ENCODE measurements at regions not wholly inside any gene's neighbourhood (a gene's known extent, or its start where the extent isn't known, plus 50 kb on each side); places are given as distances from the start of the nearest gene placed in this dataset.

DNA sequence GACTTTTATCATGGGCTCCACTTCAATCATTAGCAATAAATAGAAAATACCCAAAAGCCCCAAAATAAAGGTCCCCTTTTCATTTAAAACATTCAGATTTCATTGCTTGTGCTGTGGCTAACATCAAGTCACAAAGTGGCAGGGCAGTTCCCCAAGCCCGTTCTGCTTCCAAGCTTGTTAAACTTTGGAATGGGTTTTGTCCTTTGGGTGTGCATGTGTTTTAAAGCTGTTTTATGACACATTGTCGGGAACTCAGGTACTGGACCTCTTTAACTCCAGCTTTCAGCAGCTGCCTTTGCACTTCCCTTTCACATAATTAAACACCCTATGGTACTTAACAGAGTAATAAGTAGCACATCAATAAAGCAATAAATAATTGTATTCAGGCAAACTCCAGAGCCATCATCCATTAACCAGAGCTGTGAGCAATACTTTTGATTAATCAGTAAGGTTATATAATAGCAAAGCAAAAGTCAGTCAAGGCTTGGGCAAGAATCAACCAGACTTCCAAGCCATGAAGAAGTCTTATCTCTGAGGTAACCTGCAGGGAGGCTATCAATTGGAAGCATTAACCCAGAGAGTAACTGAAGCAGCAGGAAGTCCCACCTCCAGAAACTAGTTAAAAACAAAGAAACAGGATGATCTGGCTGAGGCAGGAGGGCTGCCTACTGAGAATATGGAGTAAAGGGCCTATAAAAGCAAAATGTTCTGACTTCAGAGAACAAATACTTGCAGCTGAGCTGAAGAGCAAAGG lies 56.1 kb upstream of the ARID5B start:
- Mint-ChIP-seq H3K36me3 (ENCODE audit: low read depth) (no peaks in the 10 kb centered on the region), H3K27me3 (no peaks in the 10 kb centered on the region), H3K4me1 (peaks cover 10% of the 10 kb centered on the region), H3K9me3 (no peaks in the 10 kb centered on the region), H3K4me3 (no peak overlapping the region), H3K27ac (no peak overlapping the region)
- POLR2A ChIA-PET: interaction anchor here (0.5 kb wide), 1 partner anchor 105 kb away, joined by 3 read pairs; no protein-coding TSS in a partner anchor
- DNase-seq: no peak
- CTCF ChIA-PET: interaction anchor here (0.6 to 1.7 kb wide), 2 partner anchors 95 to 218 kb away, joined by 3 read pairs; no protein-coding TSS in a partner anchor

DNA sequence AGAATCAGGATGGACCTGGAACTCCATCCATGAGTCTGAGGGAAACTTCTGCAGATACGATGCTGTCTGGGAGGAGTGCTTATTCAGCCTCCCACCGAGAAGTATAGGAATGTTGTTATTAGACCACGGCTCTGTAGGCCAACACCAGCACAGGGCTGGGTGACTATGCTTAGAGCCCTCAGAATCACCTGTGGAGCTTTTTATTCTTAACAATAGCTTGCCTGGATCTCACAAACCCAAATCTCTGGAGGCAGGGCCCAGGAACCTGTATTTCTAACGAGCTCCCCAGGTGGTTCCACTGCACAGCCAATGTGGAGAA lies 55.6 kb upstream of the ARID5B start:
- Mint-ChIP-seq H3K4me1 (peaks cover 11% of the 10 kb centered on the region), H3K4me3 (no peak overlapping the region), H3K27ac (no peak overlapping the region), H3K27me3 (no peaks in the 10 kb centered on the region), H3K9me3 (no peaks in the 10 kb centered on the region), H3K36me3 (ENCODE audit: low read depth) (no peaks in the 10 kb centered on the region)
- CTCF ChIA-PET: interaction anchor here (0.6 to 1.7 kb wide), 2 partner anchors 95 to 218 kb away, joined by 3 read pairs; no protein-coding TSS in a partner anchor
- POLR2A ChIA-PET: no interaction called here
- DNase-seq: no peak

DNA sequence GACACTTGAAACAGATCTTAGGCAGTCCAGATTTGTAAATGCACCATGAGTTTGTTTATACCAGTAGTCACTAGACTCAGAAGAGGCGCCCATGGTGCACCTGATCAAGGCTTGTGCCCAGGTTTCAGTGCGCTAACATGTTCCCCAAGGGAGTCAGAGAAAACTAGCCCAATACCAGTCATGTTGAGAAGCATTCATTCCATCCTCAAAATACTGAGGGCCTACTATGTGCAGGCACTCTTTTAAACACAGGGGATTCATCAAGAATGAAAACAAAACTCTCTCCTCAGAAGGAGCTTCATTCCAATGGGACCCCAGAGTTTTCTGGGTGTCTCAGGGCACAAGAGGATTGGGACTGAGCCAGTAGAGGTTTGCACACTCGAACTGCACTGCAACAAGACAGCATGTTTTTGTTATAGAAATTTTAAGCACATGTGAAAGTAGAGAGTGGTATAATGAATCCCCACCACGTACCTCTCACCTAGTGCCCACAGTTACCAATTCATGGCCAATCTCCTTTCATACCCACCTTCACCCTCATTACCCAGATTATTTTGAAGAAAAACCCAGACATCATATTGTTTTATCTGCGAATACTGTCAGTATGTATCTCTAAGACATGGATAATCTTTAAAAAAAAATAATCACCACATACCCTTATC lies 55.0 kb upstream of the ARID5B start:
- no peaks in the 10 kb centered on the region for H3K27me3 Mint-ChIP-seq
- POLR2A ChIA-PET: no interaction called here
- DNase-seq: no peak
- H3K27ac Mint-ChIP-seq: no peak overlapping the region
- no peak overlapping the region for H3K4me3 Mint-ChIP-seq
- no peaks in the 10 kb centered on the region for H3K9me3 Mint-ChIP-seq
- peaks cover 11% of the 10 kb centered on the region for H3K4me1 Mint-ChIP-seq
- CTCF ChIA-PET: interaction anchor here (1.7 kb wide), 1 partner anchor 96 kb away, joined by 3 read pairs; no protein-coding TSS in a partner anchor
- H3K36me3 Mint-ChIP-seq (ENCODE audit: low read depth): no peaks in the 10 kb centered on the region

DNA sequence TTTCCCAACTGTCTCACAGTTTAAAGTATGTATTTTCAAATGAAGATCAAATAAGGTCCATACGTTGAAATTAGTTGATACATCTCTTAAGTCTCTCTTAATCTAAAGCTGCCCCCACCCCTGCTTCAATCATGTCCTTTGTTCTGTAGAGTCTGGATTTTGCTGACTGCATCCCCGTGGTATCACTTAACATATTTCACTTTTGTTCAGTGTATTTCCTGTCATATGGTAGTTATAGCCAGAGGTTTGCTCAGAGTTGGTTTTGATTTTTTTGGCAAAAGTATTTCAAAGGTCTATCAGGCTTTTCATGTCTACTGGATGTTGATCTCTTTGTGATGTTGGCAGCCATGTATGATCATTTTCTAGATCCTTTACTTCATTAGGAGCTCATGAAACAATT lies 54.4 kb upstream of the ARID5B start:
- H3K36me3 Mint-ChIP-seq (ENCODE audit: low read depth): no peaks in the 10 kb centered on the region

DNA sequence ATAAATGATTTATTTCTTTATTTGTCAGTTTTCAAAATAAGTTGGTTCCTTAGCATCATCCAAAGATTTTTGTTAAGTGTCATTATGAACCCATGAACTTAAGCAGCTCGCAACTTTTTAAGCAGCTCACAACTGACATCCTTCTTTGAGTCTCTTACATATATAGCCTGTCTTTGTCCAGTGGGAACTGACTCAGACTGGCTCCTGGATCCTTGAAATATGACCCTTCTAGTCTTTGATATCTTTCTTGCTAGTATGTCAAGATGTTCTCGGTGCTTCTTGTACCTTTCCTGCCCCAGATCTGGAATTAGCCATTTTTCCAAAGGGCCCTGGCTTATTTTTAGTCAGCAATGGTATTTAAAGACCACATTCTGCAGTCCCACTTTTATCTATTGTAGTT lies 53.9 kb upstream of the ARID5B start:
- Mint-ChIP-seq H3K4me3 (no peak overlapping the region), H3K27me3 (no peaks in the 10 kb centered on the region), H3K9me3 (no peaks in the 10 kb centered on the region), H3K4me1 (peaks cover 11% of the 10 kb centered on the region), H3K27ac (no peak overlapping the region), H3K36me3 (ENCODE audit: low read depth) (no peaks in the 10 kb centered on the region)
- ChIA-PET POLR2A (no interaction called here), CTCF (interaction anchor here (1.3 to 1.5 kb wide), 2 partner anchors 12 to 35 kb away, joined by 4 read pairs; no protein-coding TSS in a partner anchor)
- DNase-seq: no peak

More for the DNA sequence above, 54.4 kb upstream of the ARID5B start:
- no peak overlapping the region for H3K4me3 Mint-ChIP-seq
- DNase-seq: no peak
- POLR2A ChIA-PET: no interaction called here
- H3K27ac Mint-ChIP-seq: no peak overlapping the region
- no peaks in the 10 kb centered on the region for H3K27me3 Mint-ChIP-seq
- CTCF ChIA-PET: no interaction called here
- H3K4me1 Mint-ChIP-seq: peaks cover 11% of the 10 kb centered on the region
- H3K9me3 Mint-ChIP-seq: no peaks in the 10 kb centered on the region

DNA sequence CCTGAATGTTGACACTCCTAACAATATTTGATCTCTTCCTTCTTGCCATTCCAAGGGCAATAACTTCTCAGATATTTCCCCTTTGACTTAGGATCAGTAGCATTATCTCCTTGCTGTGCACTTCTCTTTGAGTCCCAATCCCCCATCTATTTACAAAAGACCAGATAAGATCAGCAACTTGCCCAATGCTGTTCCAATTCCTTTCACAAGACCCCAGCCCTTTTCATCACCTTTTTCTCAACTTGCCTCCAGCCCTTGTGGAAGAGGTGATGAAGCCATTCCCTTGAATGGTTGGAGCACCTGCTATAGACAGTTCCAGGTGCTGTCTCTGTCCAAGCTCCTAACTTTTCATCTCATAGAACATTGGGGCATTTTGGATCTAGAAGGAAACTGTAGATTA lies 51.1 kb upstream of the ARID5B start:
- Mint-ChIP-seq H3K27me3 (no peaks in the 10 kb centered on the region), H3K9me3 (no peaks in the 10 kb centered on the region), H3K4me1 (peaks cover 11% of the 10 kb centered on the region), H3K4me3 (no peak overlapping the region), H3K27ac (no peak overlapping the region), H3K36me3 (ENCODE audit: low read depth) (no peaks in the 10 kb centered on the region)
- no peak for DNase-seq
- CTCF ChIA-PET: interaction anchor here (1.3 kb wide), 1 partner anchor 8 kb away, joined by 3 read pairs; no protein-coding TSS in a partner anchor
- POLR2A ChIA-PET: no interaction called here
